T-cell (primary cell): ENCODE measurements at regions not wholly inside any gene's neighbourhood (a gene's known extent, or its start where the extent isn't known, plus 50 kb on each side); places are given as distances from the start of the nearest gene placed in this dataset.
A peak's percentile ranks its signal among the peaks of the same experiment; 100 is the strongest.

Experiments
- ATAC-seq, 4 experiments: fragments of 200-7000 bp in 3 of 4; fragments of 150-1000 bp in 1 of 4; cut with Tn5 transposase; replicated peaks in 1 of 4; 1 replicate in 3 of 4; 2 replicates in 1 of 4; pipeline ENCODE4 v1.10.0; 2021; ENCODE audit warnings: moderate library complexity in 3 of 4, mild to moderate bottlenecking in 2 of 4, moderate number of reproducible peaks in 1 of 4
- CTCF ChIA-PET, 2 donors: fragments of 300-600 bp; sonication (Branson Sonifier 250); formaldehyde crosslinking; loops; one replicate each; lab custom pipeline; 2022; ENCODE audit warnings: antibody characterized with exemption in 2 of 2; lab: Charles Lee
- POLR2A ChIA-PET, 2 donors: fragments of 300-600 bp; sonication (Branson Sonifier 250); formaldehyde crosslinking; loops; one replicate each; lab custom pipeline; 2022; ENCODE audit warnings: antibody characterized with exemption in 2 of 2; lab: Charles Lee
- DNase-seq, 35 experiments: peaks; one replicate each; pipeline versions ENCODE4 v3.0.0 to v3.0.0-alpha.2; 2013 to 2023
- H3K27ac ChIP-seq: one replicate; pipeline ENCODE4 v1.5.1; 2013; ENCODE audit warnings: low read length
- H3K27me3 ChIP-seq, 2 experiments: replicated peaks in 1 of 2; 1 replicate in 1 of 2; 2 replicates in 1 of 2; pipeline versions ENCODE4 v1.6.1 to v1.7.0; 2013; ENCODE audit warnings: low read length in 1 of 2, mixed read lengths in 1 of 2; ENCODE audit not compliant: control insufficient read depth in 2 of 2, insufficient read depth in 2 of 2; ENCODE audit errors: extremely low read depth in 1 of 2
- H3K36me3 ChIP-seq, 2 donors: 1 replicate in 1 of 2; 2 replicates in 1 of 2; pipeline versions ENCODE4 v1.6.1 to v1.7.0; 2013; ENCODE audit warnings: low read length in 1 of 2; ENCODE audit not compliant: control insufficient read depth in 2 of 2, insufficient read depth in 1 of 2; ENCODE audit errors: extremely low read depth in 1 of 2
- H3K4me1 ChIP-seq, 2 experiments: 1 replicate in 1 of 2; 2 replicates in 1 of 2; pipeline versions ENCODE4 v1.6.1 to v1.7.0; 2013; ENCODE audit warnings: low read length in 2 of 2, mixed read lengths in 1 of 2; ENCODE audit not compliant: insufficient read depth in 2 of 2, control insufficient read depth in 1 of 2; ENCODE audit errors: extremely low read depth in 1 of 2
- H3K4me3 ChIP-seq, 2 donors: 1 replicate in 1 of 2; 2 replicates in 1 of 2; pipeline versions ENCODE4 v1.5.1 to v1.7.0; 2013; ENCODE audit warnings: mild to moderate bottlenecking in 2 of 2, low read length in 1 of 2, moderate library complexity in 1 of 2; ENCODE audit not compliant: control insufficient read depth in 1 of 2; ENCODE audit errors: extremely low read depth in 1 of 2
- H3K9me3 ChIP-seq: 2 replicates; pipeline ENCODE4 v1.7.0; 2013
- H3K27ac Mint-ChIP-seq, 2 donors: one replicate each; pipeline ENCODE4 v1.8.0; 2020 to 2021; ENCODE audit warnings: mild to moderate bottlenecking in 2 of 2, mixed read lengths in 2 of 2
- H3K27me3 Mint-ChIP-seq, 2 donors: one replicate each; pipeline ENCODE4 v1.8.0; 2021 to 2022; ENCODE audit warnings: mixed read lengths in 2 of 2
- H3K36me3 Mint-ChIP-seq: one replicate; pipeline ENCODE4 v1.8.0; 2021; ENCODE audit warnings: mixed read lengths
- H3K4me1 Mint-ChIP-seq, 3 donors: one replicate each; pipeline ENCODE4 v1.8.0; 2020 to 2022; ENCODE audit warnings: mixed read lengths in 3 of 3, mild to moderate bottlenecking in 1 of 3
- H3K4me3 Mint-ChIP-seq, 3 donors: one replicate each; pipeline ENCODE4 v1.8.0; 2020 to 2022; ENCODE audit warnings: mild to moderate bottlenecking in 3 of 3, mixed read lengths in 3 of 3, moderate library complexity in 3 of 3
- H3K9me3 Mint-ChIP-seq, 3 donors: one replicate each; pipeline ENCODE4 v1.8.0; 2020 to 2022; ENCODE audit warnings: mixed read lengths in 3 of 3
- WGBS: methylation state at CpG from one replicate; pipeline ENCODE4 v1.1.5; 2013; ENCODE audit warnings: missing lambda C conversion rate; ENCODE audit not compliant: insufficient coverage; 5-methylcytosine and 5-hydroxymethylcytosine counted together

DNA sequence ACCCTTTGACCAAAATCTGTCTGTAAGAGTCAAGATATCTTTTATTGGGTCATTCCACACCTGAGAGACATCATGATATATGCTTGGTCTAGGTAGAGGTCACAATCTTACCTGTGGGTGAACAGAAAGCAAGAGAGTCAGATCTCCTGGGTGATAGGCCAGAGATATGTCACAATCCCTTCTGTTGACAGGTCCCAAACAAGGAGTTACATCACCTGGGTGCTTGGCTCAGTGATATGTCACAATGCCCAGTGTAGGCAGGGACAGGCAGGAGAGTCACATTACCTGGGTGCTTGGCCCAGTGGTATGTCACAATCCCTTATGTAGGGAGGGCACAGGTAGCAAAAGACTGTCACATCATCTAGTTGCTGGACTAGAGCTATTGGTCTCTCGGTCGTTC is 1991.2 kb downstream of the TP53TG3F start:
- no peaks in the 10 kb centered on the region for H3K4me1 Mint-ChIP-seq
- DNase-seq (no peak), ATAC-seq (no peak)
- peaks cover 2% of the 10 kb centered on the region for H3K9me3 ChIP-seq
- H3K36me3 ChIP-seq, result no peaks in the 10 kb centered on the region
- no peak overlapping the region for H3K4me3 ChIP-seq
- H3K4me1 ChIP-seq, result no peaks in the 10 kb centered on the region
- H3K27ac Mint-ChIP-seq, result no peak overlapping the region
- ChIA-PET CTCF (no interaction called here), POLR2A (no interaction called here)
- WGBS, result no CpG with 5 or more reads among the region's 2 CpGs
- H3K9me3 Mint-ChIP-seq, result peaks cover 33 to 45% (median 45%) of the 10 kb centered on the region in 3 donors
- no peaks in the 10 kb centered on the region for H3K27me3 Mint-ChIP-seq
- H3K4me3 Mint-ChIP-seq, result no peak overlapping the region
- no peak overlapping the region for H3K27ac ChIP-seq
- no peaks in the 10 kb centered on the region for H3K27me3 ChIP-seq
- H3K36me3 Mint-ChIP-seq, result no peaks in the 10 kb centered on the region

DNA sequence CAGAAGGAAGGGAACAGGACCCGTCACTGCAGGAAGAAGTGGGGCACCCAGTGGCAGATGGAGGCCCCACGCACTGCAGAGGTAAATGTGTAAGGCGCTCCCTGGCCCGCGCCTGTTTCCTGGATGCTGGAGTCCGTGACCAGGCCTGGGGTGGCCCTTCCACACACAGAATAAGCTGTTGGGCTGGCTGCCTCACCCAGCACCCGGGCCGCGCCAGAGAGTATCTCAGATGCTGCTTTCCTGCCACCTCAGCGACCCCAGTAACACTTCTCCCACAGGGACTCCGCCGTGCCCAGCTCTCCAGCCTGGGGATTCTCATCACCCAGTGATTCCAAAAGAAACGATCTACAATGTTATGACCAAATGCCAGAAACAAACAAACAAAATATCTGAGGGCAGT is 1993.1 kb downstream of the TP53TG3F start:
- no peak for ATAC-seq
- no peak for DNase-seq
- no peaks in the 10 kb centered on the region for H3K9me3 ChIP-seq
- peak overlapping the region in 1 of 2 donors; percentile 3 for H3K4me3 ChIP-seq
- peaks cover 30 to 45% (median 42%) of the 10 kb centered on the region in 3 donors for H3K9me3 Mint-ChIP-seq
- ChIA-PET POLR2A (no interaction called here), CTCF (no interaction called here)
- no peaks in the 10 kb centered on the region for H3K4me1 ChIP-seq
- H3K4me1 Mint-ChIP-seq, result no peaks in the 10 kb centered on the region
- no peaks in the 10 kb centered on the region for H3K27me3 ChIP-seq
- H3K4me3 Mint-ChIP-seq, result no peak overlapping the region
- 78% methylated on average over 13 of the region's 13 CpGs for WGBS
- H3K36me3 ChIP-seq, result no peaks in the 10 kb centered on the region
- no peak overlapping the region for H3K27ac ChIP-seq
- H3K27me3 Mint-ChIP-seq, result no peaks in the 10 kb centered on the region
- no peaks in the 10 kb centered on the region for H3K36me3 Mint-ChIP-seq
- no peak overlapping the region for H3K27ac Mint-ChIP-seq

DNA sequence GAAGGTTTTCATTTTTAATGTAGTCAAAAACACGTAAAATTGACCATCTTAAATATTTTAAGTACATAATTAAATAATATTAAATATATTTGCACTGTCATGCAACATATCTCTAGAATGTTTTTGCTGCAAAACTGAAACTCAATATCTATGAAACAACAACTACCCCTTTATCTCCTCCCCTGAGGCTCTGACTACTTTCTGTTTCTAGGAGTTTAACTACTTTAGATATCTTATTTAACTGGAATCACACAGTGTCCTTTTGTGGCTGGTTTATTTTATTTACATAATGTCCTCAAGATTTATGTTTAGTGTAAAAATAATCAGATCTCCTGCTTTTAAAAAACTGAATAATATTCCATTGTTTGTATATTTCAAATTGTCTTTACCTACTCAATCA is 2003.9 kb downstream of the TP53TG3F start:
- Mint-ChIP-seq H3K27ac (no peak overlapping the region), H3K4me1 (no peaks in the 10 kb centered on the region), H3K9me3 (peaks cover 13 to 46% (median 28%) of the 10 kb centered on the region in 3 donors), H3K36me3 (no peaks in the 10 kb centered on the region), H3K4me3 (no peak overlapping the region), H3K27me3 (no peaks in the 10 kb centered on the region)
- no peak for DNase-seq
- ChIA-PET POLR2A (no interaction called here), CTCF (no interaction called here)
- no peak for ATAC-seq
- Histone ChIP-seq H3K9me3 (no peaks in the 10 kb centered on the region), H3K27me3 (no peaks in the 10 kb centered on the region), H3K36me3 (no peaks in the 10 kb centered on the region), H3K4me3 (no peak overlapping the region), H3K4me1 (no peaks in the 10 kb centered on the region), H3K27ac (no peak overlapping the region)
- WGBS, result no CpG with 5 or more reads among the region's 1 CpG

DNA sequence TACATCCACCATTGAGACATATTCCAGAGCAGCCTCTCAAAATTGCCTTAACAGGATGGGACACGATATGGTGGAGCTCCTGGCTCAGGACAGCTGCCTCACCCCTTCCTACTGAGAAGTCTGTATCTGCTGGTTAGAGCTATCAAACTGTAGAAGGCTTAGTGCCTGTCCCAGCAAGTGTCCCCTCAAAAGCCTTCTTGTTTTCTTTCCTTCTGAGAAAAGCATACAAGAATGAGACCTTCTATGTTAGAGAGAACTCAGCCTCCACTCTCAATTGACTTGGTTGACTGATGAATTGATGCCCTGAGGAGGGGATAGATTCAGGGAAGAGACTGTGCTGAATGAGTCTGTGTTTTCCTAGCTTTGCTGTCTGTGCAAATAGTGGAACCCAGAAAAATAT is 2020.9 kb downstream of the TP53TG3F start:
- Mint-ChIP-seq H3K27ac (no peak overlapping the region), H3K27me3 (no peaks in the 10 kb centered on the region), H3K9me3 (peaks cover 16 to 40% (median 36%) of the 10 kb centered on the region in 3 donors), H3K4me3 (no peak overlapping the region), H3K4me1 (no peaks in the 10 kb centered on the region), H3K36me3 (no peaks in the 10 kb centered on the region)
- Histone ChIP-seq H3K27me3 (no peaks in the 10 kb centered on the region), H3K4me1 (no peaks in the 10 kb centered on the region), H3K27ac (no peak overlapping the region), H3K36me3 (no peaks in the 10 kb centered on the region), H3K9me3 (no peaks in the 10 kb centered on the region), H3K4me3 (no peak overlapping the region)
- CTCF ChIA-PET, result no interaction called here
- no peak for ATAC-seq
- no peak for DNase-seq
- POLR2A ChIA-PET, result no interaction called here
- no CpG with 5 or more reads among the region's 1 CpG for WGBS

DNA sequence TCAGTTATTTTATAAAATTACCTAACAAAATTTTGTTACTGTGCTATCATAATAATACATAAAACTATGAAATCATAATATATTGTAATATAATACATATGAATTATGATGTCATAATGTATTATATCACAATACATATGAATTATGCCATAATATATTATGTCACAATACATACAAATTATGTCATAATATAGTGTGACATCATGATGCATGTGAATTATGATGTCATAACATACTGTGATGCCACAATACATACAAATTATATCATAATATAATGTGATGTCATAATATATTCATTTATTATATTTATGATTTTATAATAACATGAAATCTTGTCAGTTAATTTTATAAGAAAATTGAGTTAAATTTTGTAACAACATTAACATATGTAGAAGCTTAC is 2021.6 kb downstream of the TP53TG3F start:
- no peaks in the 10 kb centered on the region for H3K27me3 Mint-ChIP-seq
- Histone ChIP-seq H3K9me3 (no peaks in the 10 kb centered on the region), H3K27ac (no peak overlapping the region), H3K4me1 (no peaks in the 10 kb centered on the region), H3K4me3 (no peak overlapping the region), H3K36me3 (no peaks in the 10 kb centered on the region), H3K27me3 (no peaks in the 10 kb centered on the region)
- ChIA-PET CTCF (no interaction called here), POLR2A (no interaction called here)
- no peak for ATAC-seq
- H3K4me1 Mint-ChIP-seq, result no peaks in the 10 kb centered on the region
- DNase-seq, result no peak
- H3K36me3 Mint-ChIP-seq, result no peaks in the 10 kb centered on the region
- H3K9me3 Mint-ChIP-seq, result peaks cover 16 to 36% (median 29%) of the 10 kb centered on the region in 3 donors
- no peak overlapping the region for H3K27ac Mint-ChIP-seq
- no peak overlapping the region for H3K4me3 Mint-ChIP-seq

DNA sequence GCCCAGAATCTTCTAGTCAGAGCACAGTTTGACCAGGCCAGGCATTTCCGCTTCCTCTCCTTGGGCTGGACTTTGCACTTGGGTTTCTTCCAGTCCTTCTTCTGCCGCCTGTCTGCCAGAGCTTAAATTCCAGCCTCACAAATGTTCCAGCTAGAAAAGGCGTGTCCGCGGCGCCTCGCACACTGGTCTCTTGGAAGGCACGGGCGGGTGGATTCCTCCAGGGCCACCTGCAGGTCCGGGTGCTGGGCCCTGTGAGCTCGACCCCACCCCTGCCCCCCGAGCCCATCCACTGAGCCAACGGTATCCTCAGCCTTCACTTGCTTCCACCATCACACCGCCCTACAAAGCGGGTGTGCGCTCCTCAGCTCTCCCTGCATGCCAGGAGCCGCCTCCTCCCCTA is 2026.5 kb downstream of the TP53TG3F start:
- peaks cover 11 to 32% (median 28%) of the 10 kb centered on the region in 3 donors for H3K9me3 Mint-ChIP-seq
- Histone ChIP-seq H3K27me3 (no peaks in the 10 kb centered on the region), H3K9me3 (no peaks in the 10 kb centered on the region), H3K27ac (no peak overlapping the region), H3K4me3 (no peak overlapping the region), H3K36me3 (no peaks in the 10 kb centered on the region), H3K4me1 (no peaks in the 10 kb centered on the region)
- H3K36me3 Mint-ChIP-seq, result no peaks in the 10 kb centered on the region
- POLR2A ChIA-PET, result no interaction called here
- H3K4me1 Mint-ChIP-seq, result no peaks in the 10 kb centered on the region
- no peaks in the 10 kb centered on the region for H3K27me3 Mint-ChIP-seq
- WGBS, result 84% methylated on average over 11 of the region's 17 CpGs
- DNase-seq, result no peak
- no peak overlapping the region for H3K4me3 Mint-ChIP-seq
- CTCF ChIA-PET, result no interaction called here
- ATAC-seq, result no peak
- no peak overlapping the region for H3K27ac Mint-ChIP-seq

DNA sequence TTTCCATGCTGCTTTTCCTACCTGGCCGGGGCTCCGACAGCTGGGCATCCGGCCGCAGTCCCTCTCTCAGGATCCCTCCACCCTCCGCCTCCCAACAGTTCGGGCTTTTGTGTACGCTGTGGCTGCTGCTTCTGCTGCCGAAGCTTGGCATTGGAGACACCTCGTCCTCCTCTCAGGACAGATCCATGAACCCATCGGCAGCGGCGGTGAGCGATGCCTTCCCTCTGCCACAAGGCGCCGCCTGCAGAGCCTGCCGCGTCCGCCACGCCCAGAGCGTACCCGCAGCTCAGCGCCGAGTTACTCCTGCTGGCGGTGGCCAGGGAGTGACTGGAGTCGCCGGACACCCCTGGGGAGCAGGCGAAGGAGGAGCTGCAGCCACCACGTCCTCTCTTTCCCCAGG is 2032.8 kb downstream of the TP53TG3F start:
- H3K27me3 Mint-ChIP-seq, result no peaks in the 10 kb centered on the region
- no peaks in the 10 kb centered on the region for H3K36me3 Mint-ChIP-seq
- no peak overlapping the region for H3K27ac Mint-ChIP-seq
- H3K4me1 Mint-ChIP-seq, result no peaks in the 10 kb centered on the region
- 64% methylated on average over 26 of the region's 28 CpGs for WGBS
- H3K4me1 ChIP-seq, result no peaks in the 10 kb centered on the region
- no peak overlapping the region for H3K4me3 ChIP-seq
- DNase-seq (no peak), ATAC-seq (no peak)
- no peaks in the 10 kb centered on the region for H3K9me3 ChIP-seq
- peaks cover 16 to 41% (median 40%) of the 10 kb centered on the region in 3 donors for H3K9me3 Mint-ChIP-seq
- ChIA-PET POLR2A (no interaction called here), CTCF (no interaction called here)
- H3K27me3 ChIP-seq, result no peaks in the 10 kb centered on the region
- H3K4me3 Mint-ChIP-seq, result no peak overlapping the region
- no peaks in the 10 kb centered on the region for H3K36me3 ChIP-seq
- no peak overlapping the region for H3K27ac ChIP-seq
